Activated T-cell treated with anti-CD3 and anti-CD28 coated beads for 1 hour (primary cell): ENCODE measurements at regions not wholly inside any gene's neighbourhood (a gene's known extent, or its start where the extent isn't known, plus 50 kb on each side); places are given as distances from the start of the nearest gene placed in this dataset.
"Not testable (repeated sequence)": the region's sequence is repeated elsewhere in the genome, so short reads cannot be mapped to it uniquely, and the experiment has no call there.

Experiments
- DNase-seq: peaks from one replicate; pipeline ENCODE4 v3.0.0-alpha.2; 2020; ENCODE audit warnings: low read depth

DNA sequence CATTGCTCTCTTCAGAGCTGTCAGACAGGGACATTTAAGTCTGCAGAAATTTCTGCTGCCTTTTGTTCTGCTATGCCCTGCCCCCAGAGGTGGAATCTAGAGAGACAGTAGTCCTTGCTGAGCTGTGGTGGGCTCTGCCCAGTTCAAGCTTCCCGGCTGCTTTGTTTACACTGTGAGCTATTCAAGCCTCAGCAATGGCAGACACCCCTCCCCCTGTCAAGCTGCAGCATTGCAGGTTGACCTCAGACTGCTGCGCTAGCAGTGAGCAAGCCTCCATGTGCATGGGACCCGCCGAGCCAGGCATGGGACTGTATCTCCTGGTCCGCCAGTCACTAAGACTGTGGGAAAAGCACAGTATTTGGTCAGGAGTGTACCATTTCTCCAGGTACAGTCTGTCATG, 53.6 kb upstream of the MAPK10 start:
- not testable (repeated sequence) for DNase-seq

- no peak for DNase-seq
These were observed 54.8 kb upstream of the MAPK10 start for GRCh38 chr4:86414686-86415085.

- no peak for DNase-seq
These were observed 56.2 kb upstream of the MAPK10 start for GRCh38 chr4:86416081-86416480.

GRCh38 chr4:86421461-86421860, 61.6 kb upstream of the MAPK10 start:
- DNase-seq = no peak

GRCh38 chr4:86431543-86432116, 71.8 kb upstream of the MAPK10 start:
- no peak for DNase-seq

DNA sequence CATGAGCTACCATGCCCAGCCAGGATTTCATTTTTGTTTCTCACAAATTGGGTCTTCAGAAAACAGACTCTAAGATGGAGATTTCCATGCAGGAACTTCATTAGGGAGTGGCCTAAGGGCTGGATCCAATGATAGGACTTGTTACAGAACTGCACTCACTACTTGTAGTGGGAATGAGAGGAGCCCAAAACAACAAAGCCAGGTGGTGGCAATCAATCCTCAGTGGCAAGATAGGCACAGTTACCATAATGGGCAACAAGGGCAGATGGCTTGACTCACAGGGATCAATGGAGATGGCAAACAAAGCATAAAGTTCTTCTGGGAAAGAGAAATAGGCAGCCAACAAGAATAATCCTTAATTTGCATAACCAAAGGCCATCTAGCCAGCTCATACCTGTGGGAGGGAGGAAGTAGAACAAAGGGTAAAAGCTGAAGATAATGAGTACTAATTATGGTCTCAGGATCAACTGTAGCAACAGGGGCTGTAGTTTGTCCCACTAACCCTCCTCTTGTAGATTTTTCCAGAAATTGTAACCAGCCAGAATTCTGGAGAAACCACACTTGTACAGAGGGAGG, 72.8 kb upstream of the MAPK10 start:
- no peak for DNase-seq

DNA sequence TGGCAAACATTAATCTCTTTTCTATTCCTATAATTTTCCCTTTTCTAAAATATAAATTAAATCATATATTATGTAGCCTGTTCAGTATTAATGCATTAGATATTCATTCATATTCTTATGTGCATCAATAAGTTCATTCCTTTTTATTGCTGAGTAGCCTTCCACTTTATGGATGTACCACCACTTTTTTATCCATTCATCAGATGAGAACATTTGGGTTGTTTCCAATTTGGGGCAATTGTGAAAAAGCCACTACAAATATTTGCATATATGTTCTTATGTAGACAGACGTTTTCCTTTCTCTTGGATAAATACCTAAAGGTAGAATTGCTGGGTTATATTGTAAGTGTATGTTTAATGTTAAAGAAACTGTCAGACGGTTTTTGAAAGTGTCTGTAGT, 79.4 kb upstream of the MAPK10 start:
- DNase-seq = no peak

DNA sequence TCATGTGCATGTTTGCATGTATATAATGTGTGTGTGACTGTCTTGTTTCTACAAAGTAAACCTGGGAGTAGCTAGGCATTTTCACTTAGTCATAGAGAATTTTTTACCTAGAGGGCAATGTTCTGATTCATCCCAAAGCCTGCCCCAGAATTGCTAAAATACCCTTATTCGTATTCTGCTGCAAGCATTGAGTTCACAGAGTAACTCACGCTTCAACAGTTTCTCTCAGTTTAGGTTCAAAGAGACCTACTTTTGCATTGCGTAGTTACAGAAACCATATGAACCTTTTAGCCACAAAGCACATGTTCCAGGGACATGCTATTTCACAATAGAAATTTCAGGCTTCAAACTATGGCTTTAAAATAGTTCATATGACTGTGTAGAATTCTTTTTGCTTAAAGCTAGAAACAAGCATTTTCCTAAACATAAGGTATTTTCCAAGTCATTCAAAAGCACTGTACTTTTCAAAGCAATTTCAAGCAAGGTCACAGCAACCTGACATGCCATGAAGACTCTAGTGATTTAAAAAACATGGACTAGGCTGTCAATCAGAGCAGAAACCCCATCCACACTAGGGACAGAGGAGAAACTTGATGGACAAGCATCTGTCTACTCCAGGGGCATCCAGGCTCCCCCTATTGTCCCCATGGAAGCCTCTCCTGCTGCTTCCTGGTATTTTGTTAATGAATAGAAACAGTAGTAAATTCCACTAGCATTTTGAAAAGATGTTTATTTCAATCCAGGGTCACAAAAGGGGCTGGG, 81.5 kb upstream of the MAPK10 start:
- no peak for DNase-seq

DNA sequence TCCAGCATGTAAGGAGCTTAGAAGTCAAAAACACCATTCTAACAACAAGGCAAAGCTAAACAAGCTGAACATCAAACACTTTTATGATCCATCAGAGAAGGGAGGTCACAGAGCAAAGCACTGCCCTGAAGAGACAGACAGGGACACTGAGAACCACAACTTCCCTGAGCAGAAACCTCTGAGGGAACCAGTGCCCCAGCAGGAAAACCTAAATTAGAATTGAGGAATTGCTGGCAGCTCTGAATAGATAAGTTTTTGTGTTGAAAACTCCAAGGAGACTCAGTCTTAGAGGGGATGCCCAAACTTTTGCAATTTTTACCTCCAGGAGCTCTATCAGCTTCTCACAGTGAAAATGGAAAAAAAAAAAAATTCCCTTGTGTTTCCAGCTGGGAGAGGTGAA, 83.0 kb upstream of the MAPK10 start:
- DNase-seq = no peak

- no peak for DNase-seq
These were observed 83.6 kb upstream of the MAPK10 start for GRCh38 chr4:86443495-86443894.

- no peak for DNase-seq
These were observed 87.1 kb upstream of the MAPK10 start for GRCh38 chr4:86446996-86447395.

DNA sequence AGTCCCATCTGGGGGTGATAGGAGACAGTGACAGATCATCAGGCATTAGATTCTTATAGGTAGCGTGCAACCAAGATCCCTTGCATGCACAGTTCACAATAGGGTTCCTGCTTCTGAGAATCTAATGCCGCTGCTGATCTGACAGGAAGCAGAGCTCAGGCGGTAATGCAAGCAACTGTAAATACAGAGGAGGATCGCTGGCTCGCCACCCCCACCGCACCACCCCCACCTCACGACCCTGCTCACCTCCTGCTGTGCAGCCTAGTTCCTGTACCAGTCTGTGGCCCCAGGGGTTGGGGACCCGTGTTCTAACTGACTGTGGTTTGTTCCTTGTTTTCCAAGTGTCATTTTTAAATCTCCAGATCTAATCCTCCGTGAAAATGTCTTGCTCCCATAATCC, 89.0 kb upstream of the MAPK10 start:
- no peak for DNase-seq

- no peak for DNase-seq
These were observed 90.1 kb upstream of the MAPK10 start for GRCh38 chr4:86449746-86450588.

- DNase-seq = no peak
These were observed 91.0 kb upstream of the MAPK10 start for GRCh38 chr4:86450861-86451260.

DNA sequence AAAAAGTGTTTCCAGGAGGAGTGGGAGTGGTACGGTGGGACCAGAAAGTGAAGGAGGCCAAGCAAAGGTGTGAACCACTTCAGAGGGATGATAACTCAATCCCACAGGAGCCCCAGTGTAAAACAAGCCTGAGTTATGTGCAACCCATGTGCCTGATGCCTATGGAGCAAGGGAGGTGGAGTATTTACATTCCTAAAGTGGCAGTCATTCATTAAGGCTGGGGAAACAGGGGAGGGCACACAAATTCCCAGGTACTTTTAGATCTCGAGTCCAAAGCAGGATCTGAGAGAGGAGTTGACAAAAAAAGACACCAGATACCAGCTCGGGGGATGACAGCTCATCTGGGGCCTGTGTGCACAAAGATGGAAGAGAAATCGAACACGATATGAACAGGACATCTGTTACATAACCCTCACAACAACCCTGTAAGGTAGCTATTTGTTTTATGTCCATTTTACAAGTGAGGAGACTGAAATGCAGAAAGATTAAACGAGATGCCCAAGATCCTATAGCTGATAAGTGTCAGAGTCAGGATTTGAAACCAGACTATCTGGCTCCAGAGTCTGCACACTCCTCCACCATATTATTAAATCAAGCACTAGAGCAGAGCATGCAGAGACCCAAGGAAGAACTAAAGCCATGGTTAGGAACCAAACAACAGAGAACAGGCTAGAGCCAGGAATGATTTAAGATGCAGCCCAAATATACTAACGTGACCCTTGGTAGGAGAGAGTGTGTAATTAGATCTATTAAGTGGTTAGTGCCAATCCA, 91.9 kb upstream of the MAPK10 start:
- no peak for DNase-seq

GRCh38 chr4:86452422-86452891, 92.6 kb upstream of the MAPK10 start:
- no peak for DNase-seq

- DNase-seq = no peak
These were observed 93.2 kb upstream of the MAPK10 start for GRCh38 chr4:86452924-86453531.

GRCh38 chr4:86453611-86454072, 93.8 kb upstream of the MAPK10 start:
- not testable (repeated sequence) for DNase-seq

DNA sequence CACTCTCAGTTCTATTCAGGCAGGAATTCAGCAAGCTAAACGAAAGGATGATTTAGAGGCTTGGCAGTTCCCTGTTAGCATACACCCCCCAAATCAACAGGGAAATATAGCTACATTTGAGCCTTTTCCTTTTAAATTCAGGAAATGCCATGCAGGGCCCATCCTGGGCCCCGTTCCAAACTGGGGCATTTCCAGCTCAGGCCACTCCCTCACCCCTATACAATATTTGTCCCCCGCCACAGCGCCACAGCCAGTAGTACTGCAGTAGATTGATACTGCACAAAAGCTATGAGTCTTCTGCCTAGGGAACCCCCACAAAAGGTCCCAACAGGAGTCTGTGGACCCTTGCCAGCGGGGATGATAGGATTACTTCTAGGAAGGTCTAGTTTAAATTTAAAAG, 102.0 kb upstream of the MAPK10 start:
- DNase-seq = no peak

DNA sequence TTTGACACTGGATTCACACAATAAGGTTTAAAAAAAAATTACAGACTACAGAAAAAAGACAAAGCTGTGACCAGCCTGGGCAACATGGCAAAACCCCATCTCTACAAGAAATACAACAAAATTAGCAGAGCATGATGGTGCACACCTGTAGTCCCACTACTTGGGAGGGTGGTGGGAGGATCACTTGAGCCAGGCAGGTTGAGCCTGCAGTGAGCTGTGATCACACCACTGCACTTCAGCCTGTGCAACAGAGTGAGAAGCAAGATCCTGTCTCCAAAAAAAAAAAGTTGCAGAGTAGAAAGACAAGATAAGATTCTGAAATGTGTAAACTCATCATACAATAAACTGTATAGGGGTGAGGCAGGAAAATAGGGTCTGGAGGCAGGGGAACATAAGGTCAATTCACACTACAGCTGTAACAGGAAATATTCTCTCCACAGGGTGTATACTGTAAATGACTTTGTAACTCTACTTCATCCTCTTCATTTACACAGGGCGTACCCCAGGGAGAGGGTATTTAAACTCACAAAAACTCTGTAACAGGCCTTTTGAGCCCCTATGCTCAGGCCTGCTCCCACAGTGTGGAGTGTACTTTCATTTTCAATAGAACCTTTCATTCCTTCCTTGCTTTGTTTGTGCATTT, 112.6 kb upstream of the MAPK10 start:
- DNase-seq = no peak

DNA sequence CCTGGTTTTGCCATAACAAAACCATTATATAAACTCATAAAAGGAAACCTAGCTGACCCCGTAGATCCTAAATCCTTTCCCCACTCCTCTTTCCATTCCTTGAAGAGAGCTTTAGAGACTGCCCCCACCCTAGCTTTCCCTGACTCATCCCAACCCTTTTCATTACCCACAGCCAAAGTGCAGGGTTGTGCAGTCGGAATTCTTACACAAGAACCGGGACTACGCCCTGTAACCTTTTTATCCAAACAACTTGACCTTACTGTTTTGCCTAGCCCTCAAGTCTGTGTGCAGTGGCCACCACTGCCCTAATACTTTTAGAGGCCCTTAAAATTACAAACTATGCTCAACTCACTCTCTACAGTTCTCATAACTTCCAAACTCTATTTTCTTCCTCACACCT, 116.0 kb upstream of the PTPN13 start:
- DNase-seq = not testable (repeated sequence)
